K562 (cell line): ENCODE measurements at regions not wholly inside any gene's neighbourhood (a gene's known extent, or its start where the extent isn't known, plus 50 kb on each side); places are given as distances from the start of the nearest gene placed in this dataset.
A peak's percentile ranks its signal among the peaks of the same experiment; 100 is the strongest.

Source experiments
- CC2D1A ChIP-seq: fragments of 450-650 bp; IDR thresholded peaks from 2 replicates; pipeline ENCODE4 v1.6.1; 2017; ENCODE audit warnings: mild to moderate bottlenecking
- CREB1 ChIP-seq, 2 experiments: sonication (generic) in 1 of 2; formaldehyde crosslinking in 1 of 2; IDR thresholded peaks; 2 replicates each; pipeline versions ENCODE4 v1.6.1 to v1.8.0; 2012 to 2022; ENCODE audit warnings: inconsistent platforms in 1 of 2, mild to moderate bottlenecking in 1 of 2, missing genetic modification reagents in 1 of 2, moderate library complexity in 1 of 2
- E2F3 ChIP-seq: fragments of 250-450 bp; sonication (Bioruptor Pico); IDR thresholded peaks from 2 replicates; pipeline ENCODE4 v1.4.0; 2020; ENCODE audit warnings: mild to moderate bottlenecking
- EP300 ChIP-seq: IDR thresholded peaks from 2 replicates; pipeline ENCODE4 v1.6.1; 2012; ENCODE audit warnings: low read length, improper control_type of control experiment
- FOXK2 ChIP-seq, 2 experiments: fragments of 450-650 bp; IDR thresholded peaks in 1 of 2; conservative IDR thresholded peaks in 1 of 2; 2 replicates each; pipeline ENCODE4 v1.6.1; 2016; ENCODE audit warnings: low read depth in 2 of 2, mild to moderate bottlenecking in 1 of 2
- MYC ChIP-seq, 2 experiments: fragments of 250-450 bp in 1 of 2; sonication (Bioruptor Pico) in 1 of 2; IDR thresholded peaks; 2 replicates each; pipeline versions ENCODE4 v1.5.1 to v1.6.1; 2012 to 2021; ENCODE audit warnings: low read depth in 2 of 2, borderline replicate concordance in 1 of 2, improper control_type of control experiment in 1 of 2, low read length in 1 of 2, mild to moderate bottlenecking in 1 of 2, moderate library complexity in 1 of 2
- NBN ChIP-seq: fragments of 450-650 bp; IDR thresholded peaks from 2 replicates; pipeline ENCODE4 v1.6.1; 2016; ENCODE audit warnings: low read depth, mild to moderate bottlenecking
- NEUROD1 ChIP-seq: fragments of 150-350 bp; IDR thresholded peaks from 2 replicates; pipeline ENCODE4 v1.6.1; 2014; ENCODE audit warnings: borderline replicate concordance, low read length, low read depth; ENCODE audit not compliant: partially characterized antibody
- NFE2L1 ChIP-seq: fragments of 450-650 bp; IDR thresholded peaks from 2 replicates; pipeline ENCODE4 v1.6.1; 2016; ENCODE audit warnings: missing genetic modification characterization, low read depth, mild to moderate bottlenecking, missing compliant biosample characterization, moderate library complexity, borderline replicate concordance
- PCBP1 ChIP-seq: fragments of 200-400 bp; formaldehyde crosslinking; IDR thresholded peaks from 2 replicates; pipeline ENCODE4 v1.6.1; 2018; ENCODE audit warnings: mild to moderate bottlenecking, low read depth, low read length; ENCODE audit not compliant: poor library complexity, severe bottlenecking
- RAD21 ChIP-seq, 2 experiments: fragments of 250-450 bp in 1 of 2; fragments of 450-650 bp in 1 of 2; sonication (Bioruptor Pico) in 1 of 2; formaldehyde crosslinking in 1 of 2; IDR thresholded peaks in 1 of 2; conservative IDR thresholded peaks in 1 of 2; 2 replicates each; pipeline versions ENCODE4 v1.4.0 to v1.8.0; 2020 to 2022; ENCODE audit warnings: mild to moderate bottlenecking in 2 of 2, moderate library complexity in 1 of 2
- SMAD4 ChIP-seq: fragments of 250-450 bp; sonication (Bioruptor Pico); conservative IDR thresholded peaks from 2 replicates; pipeline ENCODE4 v1.8.0; 2021; ENCODE audit warnings: inconsistent platforms, mild to moderate bottlenecking, moderate library complexity
- SMARCA5 ChIP-seq: fragments of 450-650 bp; IDR thresholded peaks from 2 replicates; pipeline ENCODE4 v1.6.1; 2016
- SMARCB1 ChIP-seq: IDR thresholded peaks from 2 replicates; pipeline ENCODE4 v1.6.1; 2011; ENCODE audit warnings: improper control_type of control experiment, low read depth; ENCODE audit not compliant: insufficient read length
- TBL1XR1 ChIP-seq, 2 experiments: IDR thresholded peaks; 2 replicates each; pipeline ENCODE4 v1.6.1; 2012; ENCODE audit warnings: improper control_type of control experiment in 2 of 2, low read length in 2 of 2, mild to moderate bottlenecking in 1 of 2
- ZBTB1 ChIP-seq: sonication (generic); formaldehyde crosslinking; IDR thresholded peaks from 2 replicates; pipeline ENCODE4 v1.8.1; 2023; ENCODE audit warnings: missing genetic modification reagents, low read depth, mild to moderate bottlenecking, borderline replicate concordance
- TF ChIP-seq, protein P1 (sequence below), 2 experiments: fragments of 450-650 bp; conservative IDR thresholded peaks; 2 replicates each; pipeline ENCODE4 v1.6.1; 2017; ENCODE audit warnings: mild to moderate bottlenecking in 2 of 2, moderate library complexity in 2 of 2
- TF ChIP-seq, protein P2 (sequence below): fragments of 450-650 bp; IDR thresholded peaks from 2 replicates; pipeline ENCODE4 v1.6.1; 2016
- TF ChIP-seq, protein P3 (sequence below), 2 experiments: IDR thresholded peaks; 2 replicates each; pipeline ENCODE4 v1.6.1; 2012; ENCODE audit warnings: improper control_type of control experiment in 2 of 2, low read depth in 2 of 2, low read length in 2 of 2, borderline replicate concordance in 1 of 2
- TF ChIP-seq, protein P4 (sequence below): sonication (generic); formaldehyde crosslinking; IDR thresholded peaks from 2 replicates; pipeline ENCODE4 v1.8.0; 2022; ENCODE audit warnings: mild to moderate bottlenecking, missing genetic modification reagents

DNA sequence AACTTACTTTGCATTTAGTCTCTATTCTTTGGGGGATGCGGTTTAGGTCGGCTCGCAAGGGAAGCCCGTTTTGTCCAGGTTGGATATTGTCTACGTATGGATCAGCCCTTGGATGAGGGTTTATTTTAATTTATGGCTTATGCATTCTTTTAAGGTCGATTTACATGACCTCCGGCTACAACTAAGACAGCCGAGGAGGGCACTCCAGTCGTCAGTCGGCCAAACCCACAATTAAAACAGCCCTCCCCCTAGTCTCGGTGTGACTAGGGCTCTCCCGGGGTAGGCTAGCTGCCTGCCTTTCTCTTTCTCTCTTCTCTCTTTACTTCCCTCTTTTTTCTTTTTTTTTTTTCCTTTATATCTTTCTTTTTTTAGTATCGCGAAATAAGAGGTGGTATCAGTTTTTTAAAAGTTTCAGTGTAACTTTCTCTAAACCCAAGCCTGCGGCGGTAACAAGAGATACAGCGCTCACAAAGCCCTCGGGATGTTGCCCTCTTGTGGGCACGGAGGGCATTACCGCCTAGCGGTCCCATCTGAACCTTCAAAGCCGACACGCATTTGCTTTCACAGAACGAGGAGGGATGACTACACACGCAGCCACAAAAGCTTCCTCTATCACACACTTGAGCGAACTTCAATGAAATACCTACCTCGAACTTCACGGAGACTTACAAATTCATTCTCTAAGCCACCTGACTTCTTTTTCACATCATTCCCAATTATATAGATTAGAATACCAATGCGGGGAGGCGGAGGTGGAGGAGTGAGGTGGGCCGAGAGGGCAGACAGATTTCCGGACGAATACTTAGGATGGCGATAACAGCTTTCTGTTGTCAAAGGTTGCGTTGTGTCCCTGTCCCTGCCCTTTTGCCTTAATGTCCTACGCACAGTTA lies 132.3 kb upstream of the C11orf58 start (continued):
- TF ChIP-seq, protein P1, sequence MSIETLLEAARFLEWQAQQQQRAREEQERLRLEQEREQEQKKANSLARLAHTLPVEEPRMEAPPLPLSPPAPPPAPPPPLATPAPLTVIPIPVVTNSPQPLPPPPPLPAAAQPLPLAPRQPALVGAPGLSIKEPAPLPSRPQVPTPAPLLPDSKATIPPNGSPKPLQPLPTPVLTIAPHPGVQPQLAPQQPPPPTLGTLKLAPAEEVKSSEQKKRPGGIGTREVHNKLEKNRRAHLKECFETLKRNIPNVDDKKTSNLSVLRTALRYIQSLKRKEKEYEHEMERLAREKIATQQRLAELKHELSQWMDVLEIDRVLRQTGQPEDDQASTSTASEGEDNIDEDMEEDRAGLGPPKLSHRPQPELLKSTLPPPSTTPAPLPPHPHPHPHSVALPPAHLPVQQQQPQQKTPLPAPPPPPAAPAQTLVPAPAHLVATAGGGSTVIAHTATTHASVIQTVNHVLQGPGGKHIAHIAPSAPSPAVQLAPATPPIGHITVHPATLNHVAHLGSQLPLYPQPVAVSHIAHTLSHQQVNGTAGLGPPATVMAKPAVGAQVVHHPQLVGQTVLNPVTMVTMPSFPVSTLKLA (conservative IDR thresholded peaks at IDR 0.05), result peak in 1 of 2 experiments; percentile 56; a peak in 3 of 4 replicates
- peak; percentile 24; the same call in 1 of the 2 replicates for TF ChIP-seq SMARCA5
- TF ChIP-seq FOXK2 (conservative IDR thresholded peaks at IDR 0.05 in 1 of 2, IDR thresholded peaks at IDR 0.05 in 1 of 2; ENCODE audit: low read depth in 2 of 2), result peak in 1 of 2 experiments; percentile 52; a peak in 2 of 4 replicates
- no peak for TF ChIP-seq NFE2L1 (tag)
- TF ChIP-seq, protein P2, sequence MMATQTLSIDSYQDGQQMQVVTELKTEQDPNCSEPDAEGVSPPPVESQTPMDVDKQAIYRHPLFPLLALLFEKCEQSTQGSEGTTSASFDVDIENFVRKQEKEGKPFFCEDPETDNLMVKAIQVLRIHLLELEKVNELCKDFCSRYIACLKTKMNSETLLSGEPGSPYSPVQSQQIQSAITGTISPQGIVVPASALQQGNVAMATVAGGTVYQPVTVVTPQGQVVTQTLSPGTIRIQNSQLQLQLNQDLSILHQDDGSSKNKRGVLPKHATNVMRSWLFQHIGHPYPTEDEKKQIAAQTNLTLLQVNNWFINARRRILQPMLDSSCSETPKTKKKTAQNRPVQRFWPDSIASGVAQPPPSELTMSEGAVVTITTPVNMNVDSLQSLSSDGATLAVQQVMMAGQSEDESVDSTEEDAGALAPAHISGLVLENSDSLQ, result 0 out of 2 replicates have a peak, but pooled peaks have one; percentile 11
- no peak for TF ChIP-seq ZBTB1
- no peak for TF ChIP-seq CREB1 (IDR thresholded peaks at IDR 0.05)
- TF ChIP-seq CREB1 (CRISPR knock-in tag; IDR thresholded peaks at IDR 0.05), result peak; percentile 42; the same call in 1 of the 2 replicates
- TF ChIP-seq, protein P3, sequence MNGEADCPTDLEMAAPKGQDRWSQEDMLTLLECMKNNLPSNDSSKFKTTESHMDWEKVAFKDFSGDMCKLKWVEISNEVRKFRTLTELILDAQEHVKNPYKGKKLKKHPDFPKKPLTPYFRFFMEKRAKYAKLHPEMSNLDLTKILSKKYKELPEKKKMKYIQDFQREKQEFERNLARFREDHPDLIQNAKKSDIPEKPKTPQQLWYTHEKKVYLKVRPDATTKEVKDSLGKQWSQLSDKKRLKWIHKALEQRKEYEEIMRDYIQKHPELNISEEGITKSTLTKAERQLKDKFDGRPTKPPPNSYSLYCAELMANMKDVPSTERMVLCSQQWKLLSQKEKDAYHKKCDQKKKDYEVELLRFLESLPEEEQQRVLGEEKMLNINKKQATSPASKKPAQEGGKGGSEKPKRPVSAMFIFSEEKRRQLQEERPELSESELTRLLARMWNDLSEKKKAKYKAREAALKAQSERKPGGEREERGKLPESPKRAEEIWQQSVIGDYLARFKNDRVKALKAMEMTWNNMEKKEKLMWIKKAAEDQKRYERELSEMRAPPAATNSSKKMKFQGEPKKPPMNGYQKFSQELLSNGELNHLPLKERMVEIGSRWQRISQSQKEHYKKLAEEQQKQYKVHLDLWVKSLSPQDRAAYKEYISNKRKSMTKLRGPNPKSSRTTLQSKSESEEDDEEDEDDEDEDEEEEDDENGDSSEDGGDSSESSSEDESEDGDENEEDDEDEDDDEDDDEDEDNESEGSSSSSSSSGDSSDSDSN (IDR thresholded peaks at IDR 0.05; ENCODE audit: borderline replicate concordance in 1 of 2, low read depth in 2 of 2, low read length in 2 of 2), result peak; percentile 60 to 79; a peak in 2 of 4 replicates
- TF ChIP-seq TBL1XR1 (IDR thresholded peaks at IDR 0.05; ENCODE audit: low read length in 2 of 2), result peak in 1 of 2 experiments; percentile 28; a peak in 1 of 4 replicates
- no peak for TF ChIP-seq PCBP1
- TF ChIP-seq NBN, result peak; percentile 94
- TF ChIP-seq EP300, result peak; percentile 13; the same call in 1 of the 2 replicates
- no peak for TF ChIP-seq E2F3 (CRISPR knock-in tag)
- no peak for TF ChIP-seq SMARCB1
- TF ChIP-seq RAD21 (CRISPR knock-in tag; conservative IDR thresholded peaks at IDR 0.05 in 1 of 2, IDR thresholded peaks at IDR 0.05 in 1 of 2), result peak; percentile 82 to 84
- TF ChIP-seq, protein P4, sequence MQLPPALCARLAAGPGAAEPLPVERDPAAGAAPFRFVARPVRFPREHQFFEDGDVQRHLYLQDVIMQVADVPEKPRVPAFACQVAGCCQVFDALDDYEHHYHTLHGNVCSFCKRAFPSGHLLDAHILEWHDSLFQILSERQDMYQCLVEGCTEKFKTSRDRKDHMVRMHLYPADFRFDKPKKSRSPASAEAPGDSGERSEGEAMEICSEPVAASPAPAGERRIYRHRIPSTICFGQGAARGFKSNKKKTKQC, result no peak
- peak; percentile 52; the same call in 1 of the 2 replicates for TF ChIP-seq SMAD4 (CRISPR knock-in tag)
- TF ChIP-seq NEUROD1, result peak; percentile 28
- peak; percentile 50; the same call in 1 of the 2 replicates for TF ChIP-seq CC2D1A
- peak; percentile 72 for TF ChIP-seq MYC (IDR thresholded peaks at IDR 0.05; ENCODE audit: low read depth, low read length)
- TF ChIP-seq MYC (CRISPR knock-in tag; IDR thresholded peaks at IDR 0.05; ENCODE audit: borderline replicate concordance, low read depth), result no peak
